Activated T-helper 17 cell treated with anti-CD3 and anti-CD28 coated beads, Interleukin-2, amount 50 U/mL, for 72 hours (primary cell): ENCODE measurements at regions not wholly inside any gene's neighbourhood (a gene's known extent, or its start where the extent isn't known, plus 50 kb on each side); places are given as distances from the start of the nearest gene placed in this dataset.

ENCODE experiments used
- ATAC-seq: fragments of 150-1000 bp; cut with Tn5 transposase; replicated peaks from 2 replicates; pipeline ENCODE4 v1.10.0; 2021; ENCODE audit warnings: mild to moderate bottlenecking, moderate library complexity
- H3K27ac Mint-ChIP-seq: one replicate; pipeline ENCODE4 v1.8.0; 2022; ENCODE audit warnings: mixed read lengths
- H3K27me3 Mint-ChIP-seq: one replicate; pipeline ENCODE4 v1.8.0; 2022; ENCODE audit warnings: mixed read lengths
- H3K36me3 Mint-ChIP-seq: one replicate; pipeline ENCODE4 v1.8.0; 2022; ENCODE audit warnings: low read depth, mild to moderate bottlenecking, mixed read lengths
- H3K4me1 Mint-ChIP-seq: one replicate; pipeline ENCODE4 v1.8.0; 2022; ENCODE audit warnings: mixed read lengths
- H3K4me3 Mint-ChIP-seq: one replicate; pipeline ENCODE4 v1.8.0; 2022; ENCODE audit warnings: mild to moderate bottlenecking, mixed read lengths
- H3K9me3 Mint-ChIP-seq: one replicate; pipeline ENCODE4 v1.8.0; 2022; ENCODE audit warnings: mixed read lengths

GRCh38 chr12:131378861-131379665 lies 331.8 kb upstream of the SFSWAP start:
- H3K4me3 Mint-ChIP-seq: no peak overlapping the region
- peaks cover 9% of the 10 kb centered on the region for H3K27me3 Mint-ChIP-seq
- H3K27ac Mint-ChIP-seq: no peak overlapping the region
- no peaks in the 10 kb centered on the region for H3K36me3 Mint-ChIP-seq
- no peak for ATAC-seq
- no peaks in the 10 kb centered on the region for H3K9me3 Mint-ChIP-seq
- H3K4me1 Mint-ChIP-seq: no peaks in the 10 kb centered on the region

GRCh38 chr12:131379738-131380137 lies 331.2 kb upstream of the SFSWAP start:
- Mint-ChIP-seq H3K4me1 (no peaks in the 10 kb centered on the region), H3K9me3 (no peaks in the 10 kb centered on the region), H3K27ac (no peak overlapping the region), H3K36me3 (no peaks in the 10 kb centered on the region), H3K27me3 (peaks cover 9% of the 10 kb centered on the region), H3K4me3 (no peak overlapping the region)
- ATAC-seq: no peak

- Mint-ChIP-seq H3K4me1 (no peaks in the 10 kb centered on the region), H3K9me3 (no peaks in the 10 kb centered on the region), H3K27me3 (peaks cover 9% of the 10 kb centered on the region), H3K4me3 (no peak overlapping the region), H3K27ac (no peak overlapping the region), H3K36me3 (no peaks in the 10 kb centered on the region)
- no peak for ATAC-seq
Observed at GRCh38 chr12:131380220-131380964, 330.5 kb upstream of the SFSWAP start.

GRCh38 chr12:131380965-131381705 lies 329.8 kb upstream of the SFSWAP start:
- no peaks in the 10 kb centered on the region for H3K9me3 Mint-ChIP-seq
- H3K36me3 Mint-ChIP-seq: no peaks in the 10 kb centered on the region
- no peak for ATAC-seq
- H3K4me3 Mint-ChIP-seq: no peak overlapping the region
- H3K27me3 Mint-ChIP-seq: peaks cover 9% of the 10 kb centered on the region
- H3K27ac Mint-ChIP-seq: no peak overlapping the region
- H3K4me1 Mint-ChIP-seq: no peaks in the 10 kb centered on the region

- ATAC-seq: no peak
- Mint-ChIP-seq H3K27ac (no peak overlapping the region), H3K27me3 (peaks cover 9% of the 10 kb centered on the region), H3K9me3 (no peaks in the 10 kb centered on the region), H3K36me3 (no peaks in the 10 kb centered on the region), H3K4me1 (no peaks in the 10 kb centered on the region), H3K4me3 (no peak overlapping the region)
Observed at GRCh38 chr12:131381716-131382430, 329.0 kb upstream of the SFSWAP start.

- H3K4me1 Mint-ChIP-seq: no peaks in the 10 kb centered on the region
- no peaks in the 10 kb centered on the region for H3K9me3 Mint-ChIP-seq
- no peaks in the 10 kb centered on the region for H3K36me3 Mint-ChIP-seq
- H3K4me3 Mint-ChIP-seq: no peak overlapping the region
- peaks cover 9% of the 10 kb centered on the region for H3K27me3 Mint-ChIP-seq
- ATAC-seq: no peak
- no peak overlapping the region for H3K27ac Mint-ChIP-seq
Observed at GRCh38 chr12:131383291-131383690, 327.6 kb upstream of the SFSWAP start.

GRCh38 chr12:131383741-131384543 lies 326.9 kb upstream of the SFSWAP start:
- no peaks in the 10 kb centered on the region for H3K36me3 Mint-ChIP-seq
- no peaks in the 10 kb centered on the region for H3K9me3 Mint-ChIP-seq
- ATAC-seq: no peak
- H3K27me3 Mint-ChIP-seq: peaks cover 9% of the 10 kb centered on the region
- H3K4me1 Mint-ChIP-seq: no peaks in the 10 kb centered on the region
- H3K27ac Mint-ChIP-seq: no peak overlapping the region
- H3K4me3 Mint-ChIP-seq: no peak overlapping the region

GRCh38 chr12:131384544-131384855 lies 326.4 kb upstream of the SFSWAP start:
- Mint-ChIP-seq H3K4me3 (no peak overlapping the region), H3K9me3 (no peaks in the 10 kb centered on the region), H3K27ac (no peak overlapping the region), H3K4me1 (no peaks in the 10 kb centered on the region), H3K36me3 (no peaks in the 10 kb centered on the region), H3K27me3 (peaks cover 7% of the 10 kb centered on the region)
- no peak for ATAC-seq

- no peak overlapping the region for H3K4me3 Mint-ChIP-seq
- ATAC-seq: no peak
- H3K4me1 Mint-ChIP-seq: peaks cover 5% of the 10 kb centered on the region
Observed at GRCh38 chr12:131385313-131386166, 325.4 kb upstream of the SFSWAP start.

GRCh38 chr12:131386167-131386521 lies 324.7 kb upstream of the SFSWAP start:
- no peaks in the 10 kb centered on the region for H3K36me3 Mint-ChIP-seq
- H3K27ac Mint-ChIP-seq: no peak overlapping the region
- H3K9me3 Mint-ChIP-seq: no peaks in the 10 kb centered on the region
- H3K4me1 Mint-ChIP-seq: peaks cover 5% of the 10 kb centered on the region
- no peak for ATAC-seq
- H3K4me3 Mint-ChIP-seq: no peak overlapping the region
- H3K27me3 Mint-ChIP-seq: peaks cover 10% of the 10 kb centered on the region

More at GRCh38 chr12:131385313-131386166, 325.4 kb upstream of the SFSWAP start:
- no peaks in the 10 kb centered on the region for H3K36me3 Mint-ChIP-seq
- H3K9me3 Mint-ChIP-seq: no peaks in the 10 kb centered on the region
- H3K27me3 Mint-ChIP-seq: peaks cover 10% of the 10 kb centered on the region
- no peak overlapping the region for H3K27ac Mint-ChIP-seq

- Mint-ChIP-seq H3K4me3 (no peak overlapping the region), H3K4me1 (peaks cover 5% of the 10 kb centered on the region), H3K27me3 (peaks cover 10% of the 10 kb centered on the region), H3K27ac (no peak overlapping the region), H3K36me3 (no peaks in the 10 kb centered on the region), H3K9me3 (no peaks in the 10 kb centered on the region)
- no peak for ATAC-seq
Observed at GRCh38 chr12:131386781-131387180, 324.1 kb upstream of the SFSWAP start.

- no peaks in the 10 kb centered on the region for H3K9me3 Mint-ChIP-seq
- no peak overlapping the region for H3K4me3 Mint-ChIP-seq
- peaks cover 10% of the 10 kb centered on the region for H3K27me3 Mint-ChIP-seq
- no peak for ATAC-seq
- H3K36me3 Mint-ChIP-seq: no peaks in the 10 kb centered on the region
- H3K27ac Mint-ChIP-seq: no peak overlapping the region
- peaks cover 5% of the 10 kb centered on the region for H3K4me1 Mint-ChIP-seq
Observed at GRCh38 chr12:131387281-131388163, 323.4 kb upstream of the SFSWAP start.
